HepG2 (cell line): ENCODE measurements at regions not wholly inside any gene's neighbourhood (a gene's known extent, or its start where the extent isn't known, plus 50 kb on each side); places are given as distances from the start of the nearest gene placed in this dataset.

Source experiments
- CENPBD1 ChIP-seq: sonication (generic); formaldehyde crosslinking; IDR thresholded peaks from 2 replicates; pipeline ENCODE4 v1.8.0; 2022; ENCODE audit warnings: missing genetic modification reagents, low read depth, mild to moderate bottlenecking, borderline replicate concordance
- CSRNP2 ChIP-seq: sonication (generic); formaldehyde crosslinking; conservative IDR thresholded peaks from 2 replicates; pipeline ENCODE4 v1.8.0; 2022; ENCODE audit warnings: low read depth, missing genetic modification reagents
- ETV5 ChIP-seq: IDR thresholded peaks from 2 replicates; pipeline ENCODE4 v1.6.1; 2018; ENCODE audit warnings: missing biosample characterization, missing genetic modification reagents, inconsistent platforms, borderline replicate concordance
- FOXC1 ChIP-seq: sonication (generic); formaldehyde crosslinking; IDR thresholded peaks from 2 replicates; pipeline ENCODE4 v1.8.0; 2022; ENCODE audit warnings: mild to moderate bottlenecking, missing genetic modification reagents, borderline replicate concordance
- JDP2 ChIP-seq: sonication (generic); formaldehyde crosslinking; IDR thresholded peaks from 2 replicates; pipeline ENCODE4 v1.8.1; 2022; ENCODE audit warnings: missing genetic modification reagents, borderline replicate concordance
- KDM4B ChIP-seq: sonication (generic); formaldehyde crosslinking; IDR thresholded peaks from 2 replicates; pipeline ENCODE4 v1.4.0; 2020; ENCODE audit warnings: missing genetic modification reagents
- MTA3 ChIP-seq: sonication (generic); formaldehyde crosslinking; IDR thresholded peaks from 2 replicates; pipeline ENCODE4 v1.4.0; 2020; ENCODE audit warnings: missing genetic modification reagents
- NFAT5 ChIP-seq: sonication (generic); formaldehyde crosslinking; IDR thresholded peaks from 2 replicates; pipeline ENCODE4 v1.4.0; 2020; ENCODE audit warnings: missing genetic modification reagents
- NKX3-1 ChIP-seq: sonication (generic); formaldehyde crosslinking; IDR thresholded peaks from 2 replicates; pipeline ENCODE4 v1.5.0; 2020; ENCODE audit warnings: missing genetic modification reagents
- SOX13 ChIP-seq, 3 experiments: fragments of 450-650 bp in 1 of 3; sonication (generic) in 1 of 3; formaldehyde crosslinking in 1 of 3; IDR thresholded peaks in 2 of 3; conservative IDR thresholded peaks in 1 of 3; 2 replicates each; pipeline versions ENCODE4 v1.5.0 to v1.6.1; 2016 to 2020; ENCODE audit warnings: antibody characterized with exemption in 1 of 3, mild to moderate bottlenecking in 1 of 3, missing compliant biosample characterization in 1 of 3, missing genetic modification reagents in 1 of 3, moderate library complexity in 1 of 3
- SRF ChIP-seq: IDR thresholded peaks from 2 replicates; pipeline ENCODE4 v1.6.1; 2011; ENCODE audit warnings: mild to moderate bottlenecking, low read depth, low read length, moderate library complexity
- YEATS4 ChIP-seq: sonication (generic); formaldehyde crosslinking; IDR thresholded peaks from 2 replicates; pipeline ENCODE4 v1.4.0; 2020; ENCODE audit warnings: missing genetic modification reagents, borderline replicate concordance
- ZBTB2 ChIP-seq: sonication (generic); formaldehyde crosslinking; IDR thresholded peaks from 2 replicates; pipeline ENCODE4 v1.8.0; 2022; ENCODE audit warnings: low read depth, missing genetic modification reagents
- ZNF18 ChIP-seq: sonication (generic); formaldehyde crosslinking; IDR thresholded peaks from 2 replicates; pipeline ENCODE4 v1.8.0; 2022; ENCODE audit warnings: mild to moderate bottlenecking, missing genetic modification reagents; ENCODE audit not compliant: insufficient replicate concordance
- ZNF674 ChIP-seq: sonication (generic); formaldehyde crosslinking; IDR thresholded peaks from 2 replicates; pipeline ENCODE4 v1.5.0; 2020; ENCODE audit warnings: low read depth, mild to moderate bottlenecking, missing genetic modification reagents
- ZNF770 ChIP-seq: sonication (generic); formaldehyde crosslinking; IDR thresholded peaks from 2 replicates; pipeline ENCODE4 v1.5.0; 2020; ENCODE audit warnings: mild to moderate bottlenecking, missing genetic modification reagents
- ZSCAN22 ChIP-seq: sonication (generic); formaldehyde crosslinking; IDR thresholded peaks from 2 replicates; pipeline ENCODE4 v1.4.0; 2020; ENCODE audit warnings: mild to moderate bottlenecking, missing genetic modification reagents

- TF ChIP-seq CSRNP2 (CRISPR knock-in tag) (no peak), CENPBD1 (CRISPR knock-in tag) (no peak), ZSCAN22 (CRISPR knock-in tag) (no peak), MTA3 (CRISPR knock-in tag) (no peak), NKX3-1 (no peak), ZNF770 (CRISPR knock-in tag) (no peak), ZBTB2 (CRISPR knock-in tag) (no peak), YEATS4 (CRISPR knock-in tag) (no peak), ETV5 (CRISPR knock-in tag) (peak; percentile 38; the same call in 1 of the 2 replicates), ZNF674 (CRISPR knock-in tag) (no peak), SRF (no peak), NFAT5 (CRISPR knock-in tag) (no peak), KDM4B (CRISPR knock-in tag) (no peak), ZNF18 (CRISPR knock-in tag) (no peak), SOX13 (IDR thresholded peaks at IDR 0.05) (no peak), SOX13 (CRISPR knock-in tag; conservative IDR thresholded peaks at IDR 0.05 in 1 of 2, IDR thresholded peaks at IDR 0.05 in 1 of 2) (no peak; a peak in 1 of 4 replicates), FOXC1 (CRISPR knock-in tag) (no peak), JDP2 (CRISPR knock-in tag) (no peak)
These were observed 67.3 kb upstream of the IGFBP2 start (continued) for GRCh38 chr2:216565956-216566355.
